K562 (cell line): ENCODE measurements at regions not wholly inside any gene's neighbourhood (a gene's known extent, or its start where the extent isn't known, plus 50 kb on each side); places are given as distances from the start of the nearest gene placed in this dataset.
A peak's percentile ranks its signal among the peaks of the same experiment; 100 is the strongest.

Source experiments
- CBX8 ChIP-seq: fragments of 200-600 bp; sonication (generic); IDR thresholded peaks from 2 replicates; pipeline ENCODE4 v1.6.1; 2012; ENCODE audit warnings: borderline replicate concordance, mixed run types, low read depth, mild to moderate bottlenecking, moderate library complexity, mixed read lengths, low read length, control low read depth, inconsistent platforms; ENCODE audit not compliant: poor library complexity, severe bottlenecking; ENCODE audit errors: extremely low read depth
- CCNT2 ChIP-seq: IDR thresholded peaks from 2 replicates; pipeline ENCODE4 v1.6.1; 2011; ENCODE audit warnings: borderline replicate concordance, low read depth, mild to moderate bottlenecking, moderate library complexity, mixed read lengths, low read length; ENCODE audit not compliant: insufficient read length; ENCODE audit errors: extremely low read depth
- FOSL1 ChIP-seq: fragments of 200-800 bp; sonication (Bioruptor generic); conservative IDR thresholded peaks from 2 replicates; pipeline ENCODE4 v1.6.1; 2016; ENCODE audit warnings: missing genetic modification characterization, missing compliant biosample characterization
- HDAC6 ChIP-seq: IDR thresholded peaks from 2 replicates; pipeline ENCODE4 v1.6.1; 2012; ENCODE audit warnings: low read depth, mild to moderate bottlenecking, control low read depth, inconsistent platforms, low read length, moderate library complexity
- HMG20A ChIP-seq: fragments of 450-650 bp; formaldehyde crosslinking; conservative IDR thresholded peaks from 2 replicates; pipeline ENCODE4 v1.4.0; 2020; ENCODE audit warnings: mild to moderate bottlenecking, mixed read lengths
- KLF16 ChIP-seq: IDR thresholded peaks from 2 replicates; pipeline ENCODE4 v1.6.1; 2016; ENCODE audit warnings: antibody characterized with exemption
- NFIX ChIP-seq: fragments of 250-450 bp; sonication (Bioruptor Pico); IDR thresholded peaks from 2 replicates; pipeline ENCODE4 v1.4.0; 2020; ENCODE audit warnings: low read depth, mild to moderate bottlenecking, moderate library complexity
- NFXL1 ChIP-seq: fragments of 450-650 bp; formaldehyde crosslinking; IDR thresholded peaks from 2 replicates; pipeline ENCODE4 v1.4.0; 2021; ENCODE audit warnings: mild to moderate bottlenecking
- RBM39 ChIP-seq: fragments of 200-400 bp; formaldehyde crosslinking; optimal IDR thresholded peaks from 2 replicates; pipeline ENCODE3; 2018; ENCODE audit warnings: low read depth, low read length
- SAFB ChIP-seq: fragments of 200-400 bp; formaldehyde crosslinking; IDR thresholded peaks from 2 replicates; pipeline ENCODE4 v1.6.1; 2017; ENCODE audit warnings: low read depth, low read length, borderline replicate concordance
- SMAD1 ChIP-seq: fragments of 150-350 bp; IDR thresholded peaks from 2 replicates; pipeline ENCODE4 v1.6.1; 2014; ENCODE audit warnings: low read length, low read depth; ENCODE audit not compliant: partially characterized antibody
- SMARCC2 ChIP-seq: fragments of 450-650 bp; IDR thresholded peaks from 2 replicates; pipeline ENCODE4 v1.6.1; 2017; ENCODE audit warnings: antibody characterized with exemption, moderate library complexity, mild to moderate bottlenecking, low read depth
- SOX6 ChIP-seq: fragments of 450-650 bp; IDR thresholded peaks from 2 replicates; pipeline ENCODE4 v1.6.1; 2014; ENCODE audit warnings: mild to moderate bottlenecking
- STAG1 ChIP-seq: sonication (generic); formaldehyde crosslinking; IDR thresholded peaks from 2 replicates; pipeline ENCODE4 v1.5.0; 2020; ENCODE audit warnings: missing genetic modification reagents, borderline replicate concordance
- THRAP3 ChIP-seq: fragments of 450-650 bp; IDR thresholded peaks from 2 replicates; pipeline ENCODE4 v1.6.1; 2016; ENCODE audit warnings: mild to moderate bottlenecking, inconsistent platforms, borderline replicate concordance
- TF ChIP-seq, protein P1 (sequence below): fragments of 250-450 bp; sonication (Bioruptor Pico); IDR thresholded peaks from 2 replicates; pipeline ENCODE4 v1.4.0; 2020; ENCODE audit warnings: mild to moderate bottlenecking, moderate library complexity, borderline replicate concordance
- TF ChIP-seq, protein P2 (sequence below), 2 experiments: fragments of 450-650 bp; IDR thresholded peaks; 2 replicates each; pipeline ENCODE4 v1.6.1; 2016
- TF ChIP-seq, protein P3 (sequence below): fragments of 450-650 bp; IDR thresholded peaks from 2 replicates; pipeline ENCODE4 v1.6.1; 2016; ENCODE audit warnings: borderline replicate concordance
- TF ChIP-seq, protein P4 (sequence below): fragments of 450-650 bp; formaldehyde crosslinking; IDR thresholded peaks from 2 replicates; pipeline ENCODE4 v1.4.0; 2020; ENCODE audit warnings: mild to moderate bottlenecking, moderate library complexity
- TF ChIP-seq, protein P5 (sequence below): fragments of 250-450 bp; sonication (Bioruptor Pico); IDR thresholded peaks from 2 replicates; pipeline ENCODE4 v1.8.0; 2021; ENCODE audit warnings: moderate library complexity, mild to moderate bottlenecking, inconsistent platforms

DNA sequence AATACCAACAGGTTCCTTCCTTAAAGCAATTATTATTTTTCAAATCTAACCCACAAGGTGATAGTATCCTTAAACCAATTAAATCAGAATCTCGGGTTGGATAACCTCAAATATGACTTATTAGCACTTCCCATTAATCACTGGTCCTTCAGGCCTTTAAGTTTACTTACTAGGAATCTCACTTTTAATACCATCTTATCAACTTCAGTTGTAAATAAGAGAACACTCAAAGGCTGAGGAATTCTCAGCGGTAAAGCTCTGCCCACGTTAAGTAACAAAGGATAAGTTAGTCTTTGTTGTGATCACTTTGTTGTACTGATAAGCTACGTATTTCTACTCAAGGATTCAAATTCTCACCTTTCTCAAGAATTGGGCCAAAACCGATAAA, 82.0 kb downstream of the OR2B2 start (continued):
- TF ChIP-seq FOSL1 (tag) (peak; percentile 71; the same call in 1 of the 2 replicates), THRAP3 (no peak), CCNT2 (peak; percentile 4), SMARCC2 (no peak), SAFB (no peak), HDAC6 (no peak), NFXL1 (CRISPR knock-in tag) (no peak), RBM39 (no peak), HMG20A (CRISPR knock-in tag) (no peak), KLF16 (no peak), CBX8 (no peak), SMAD1 (no peak), NFIX (no peak), SOX6 (peak; percentile 50), STAG1 (CRISPR knock-in tag) (no peak)
- TF ChIP-seq, protein P1, sequence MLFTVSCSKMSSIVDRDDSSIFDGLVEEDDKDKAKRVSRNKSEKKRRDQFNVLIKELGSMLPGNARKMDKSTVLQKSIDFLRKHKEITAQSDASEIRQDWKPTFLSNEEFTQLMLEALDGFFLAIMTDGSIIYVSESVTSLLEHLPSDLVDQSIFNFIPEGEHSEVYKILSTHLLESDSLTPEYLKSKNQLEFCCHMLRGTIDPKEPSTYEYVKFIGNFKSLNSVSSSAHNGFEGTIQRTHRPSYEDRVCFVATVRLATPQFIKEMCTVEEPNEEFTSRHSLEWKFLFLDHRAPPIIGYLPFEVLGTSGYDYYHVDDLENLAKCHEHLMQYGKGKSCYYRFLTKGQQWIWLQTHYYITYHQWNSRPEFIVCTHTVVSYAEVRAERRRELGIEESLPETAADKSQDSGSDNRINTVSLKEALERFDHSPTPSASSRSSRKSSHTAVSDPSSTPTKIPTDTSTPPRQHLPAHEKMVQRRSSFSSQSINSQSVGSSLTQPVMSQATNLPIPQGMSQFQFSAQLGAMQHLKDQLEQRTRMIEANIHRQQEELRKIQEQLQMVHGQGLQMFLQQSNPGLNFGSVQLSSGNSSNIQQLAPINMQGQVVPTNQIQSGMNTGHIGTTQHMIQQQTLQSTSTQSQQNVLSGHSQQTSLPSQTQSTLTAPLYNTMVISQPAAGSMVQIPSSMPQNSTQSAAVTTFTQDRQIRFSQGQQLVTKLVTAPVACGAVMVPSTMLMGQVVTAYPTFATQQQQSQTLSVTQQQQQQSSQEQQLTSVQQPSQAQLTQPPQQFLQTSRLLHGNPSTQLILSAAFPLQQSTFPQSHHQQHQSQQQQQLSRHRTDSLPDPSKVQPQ (CRISPR knock-in tag), result no peak
- TF ChIP-seq, protein P2, sequence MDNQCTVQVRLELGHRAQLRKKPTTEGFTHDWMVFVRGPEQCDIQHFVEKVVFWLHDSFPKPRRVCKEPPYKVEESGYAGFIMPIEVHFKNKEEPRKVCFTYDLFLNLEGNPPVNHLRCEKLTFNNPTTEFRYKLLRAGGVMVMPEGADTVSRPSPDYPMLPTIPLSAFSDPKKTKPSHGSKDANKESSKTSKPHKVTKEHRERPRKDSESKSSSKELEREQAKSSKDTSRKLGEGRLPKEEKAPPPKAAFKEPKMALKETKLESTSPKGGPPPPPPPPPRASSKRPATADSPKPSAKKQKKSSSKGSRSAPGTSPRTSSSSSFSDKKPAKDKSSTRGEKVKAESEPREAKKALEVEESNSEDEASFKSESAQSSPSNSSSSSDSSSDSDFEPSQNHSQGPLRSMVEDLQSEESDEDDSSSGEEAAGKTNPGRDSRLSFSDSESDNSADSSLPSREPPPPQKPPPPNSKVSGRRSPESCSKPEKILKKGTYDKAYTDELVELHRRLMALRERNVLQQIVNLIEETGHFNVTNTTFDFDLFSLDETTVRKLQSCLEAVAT (IDR thresholded peaks at IDR 0.05), result no peak
- TF ChIP-seq, protein P3, sequence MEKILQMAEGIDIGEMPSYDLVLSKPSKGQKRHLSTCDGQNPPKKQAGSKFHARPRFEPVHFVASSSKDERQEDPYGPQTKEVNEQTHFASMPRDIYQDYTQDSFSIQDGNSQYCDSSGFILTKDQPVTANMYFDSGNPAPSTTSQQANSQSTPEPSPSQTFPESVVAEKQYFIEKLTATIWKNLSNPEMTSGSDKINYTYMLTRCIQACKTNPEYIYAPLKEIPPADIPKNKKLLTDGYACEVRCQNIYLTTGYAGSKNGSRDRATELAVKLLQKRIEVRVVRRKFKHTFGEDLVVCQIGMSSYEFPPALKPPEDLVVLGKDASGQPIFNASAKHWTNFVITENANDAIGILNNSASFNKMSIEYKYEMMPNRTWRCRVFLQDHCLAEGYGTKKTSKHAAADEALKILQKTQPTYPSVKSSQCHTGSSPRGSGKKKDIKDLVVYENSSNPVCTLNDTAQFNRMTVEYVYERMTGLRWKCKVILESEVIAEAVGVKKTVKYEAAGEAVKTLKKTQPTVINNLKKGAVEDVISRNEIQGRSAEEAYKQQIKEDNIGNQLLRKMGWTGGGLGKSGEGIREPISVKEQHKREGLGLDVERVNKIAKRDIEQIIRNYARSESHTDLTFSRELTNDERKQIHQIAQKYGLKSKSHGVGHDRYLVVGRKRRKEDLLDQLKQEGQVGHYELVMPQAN, result no peak
- TF ChIP-seq, protein P4, sequence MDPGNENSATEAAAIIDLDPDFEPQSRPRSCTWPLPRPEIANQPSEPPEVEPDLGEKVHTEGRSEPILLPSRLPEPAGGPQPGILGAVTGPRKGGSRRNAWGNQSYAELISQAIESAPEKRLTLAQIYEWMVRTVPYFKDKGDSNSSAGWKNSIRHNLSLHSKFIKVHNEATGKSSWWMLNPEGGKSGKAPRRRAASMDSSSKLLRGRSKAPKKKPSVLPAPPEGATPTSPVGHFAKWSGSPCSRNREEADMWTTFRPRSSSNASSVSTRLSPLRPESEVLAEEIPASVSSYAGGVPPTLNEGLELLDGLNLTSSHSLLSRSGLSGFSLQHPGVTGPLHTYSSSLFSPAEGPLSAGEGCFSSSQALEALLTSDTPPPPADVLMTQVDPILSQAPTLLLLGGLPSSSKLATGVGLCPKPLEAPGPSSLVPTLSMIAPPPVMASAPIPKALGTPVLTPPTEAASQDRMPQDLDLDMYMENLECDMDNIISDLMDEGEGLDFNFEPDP (CRISPR knock-in tag), result no peak
- TF ChIP-seq, protein P5, sequence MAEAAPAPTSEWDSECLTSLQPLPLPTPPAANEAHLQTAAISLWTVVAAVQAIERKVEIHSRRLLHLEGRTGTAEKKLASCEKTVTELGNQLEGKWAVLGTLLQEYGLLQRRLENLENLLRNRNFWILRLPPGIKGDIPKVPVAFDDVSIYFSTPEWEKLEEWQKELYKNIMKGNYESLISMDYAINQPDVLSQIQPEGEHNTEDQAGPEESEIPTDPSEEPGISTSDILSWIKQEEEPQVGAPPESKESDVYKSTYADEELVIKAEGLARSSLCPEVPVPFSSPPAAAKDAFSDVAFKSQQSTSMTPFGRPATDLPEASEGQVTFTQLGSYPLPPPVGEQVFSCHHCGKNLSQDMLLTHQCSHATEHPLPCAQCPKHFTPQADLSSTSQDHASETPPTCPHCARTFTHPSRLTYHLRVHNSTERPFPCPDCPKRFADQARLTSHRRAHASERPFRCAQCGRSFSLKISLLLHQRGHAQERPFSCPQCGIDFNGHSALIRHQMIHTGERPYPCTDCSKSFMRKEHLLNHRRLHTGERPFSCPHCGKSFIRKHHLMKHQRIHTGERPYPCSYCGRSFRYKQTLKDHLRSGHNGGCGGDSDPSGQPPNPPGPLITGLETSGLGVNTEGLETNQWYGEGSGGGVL (CRISPR knock-in tag), result no peak
